ENCODE measurements at regions not wholly inside any gene's neighbourhood (a gene's known extent, or its start where the extent isn't known, plus 50 kb on each side); places are given as distances from the start of the nearest gene placed in this dataset.

DNA sequence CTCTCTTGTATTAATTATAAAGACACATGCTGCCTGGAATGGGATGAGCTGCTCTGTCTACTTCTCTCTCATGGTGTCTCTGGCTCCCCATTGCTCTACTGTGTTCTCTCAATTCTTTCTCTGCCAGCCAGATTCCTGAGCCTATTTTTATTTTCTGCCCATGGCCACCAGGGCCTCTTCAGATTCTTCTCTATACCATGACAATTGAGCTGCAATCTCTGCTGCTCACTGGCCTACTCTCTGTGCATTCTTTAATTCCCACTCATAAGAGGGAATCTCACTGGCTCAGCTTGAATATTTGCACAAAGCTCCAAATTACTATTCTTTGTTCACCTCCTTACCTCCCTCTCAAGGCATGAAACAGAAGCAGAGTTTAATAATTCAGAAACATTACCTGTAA lies 161.4 kb upstream of the GULP1 start:
- Histone ChIP-seq H3K14ac (replicated peaks; ENCODE audit: low read depth, low read length) (no peak overlapping the region), H3K27me3 (ENCODE audit: control insufficient read depth, insufficient read depth, low read length) (no peaks in the 10 kb centered on the region), H3K56ac (ENCODE audit: extremely low read depth, insufficient read depth, low read length) (no peak overlapping the region), H2BK5ac (ENCODE audit: low read depth, low read length, poor library complexity, severe bottlenecking) (no peak overlapping the region), H4K8ac (ENCODE audit: low read depth in 2 of 2, low read length in 2 of 2) (no peak overlapping the region), H2BK15ac (ENCODE audit: low read depth, low read length) (no peak overlapping the region; the same call in 2 of the 3 replicates), H3K27ac (ENCODE audit: insufficient read depth, low read length) (no peak overlapping the region), H2AK5ac (ENCODE audit: low read depth, low read length) (no peak overlapping the region), H3K4me2 (ENCODE audit: low read depth, low read length) (no peak overlapping the region), H3K9me3 (ENCODE audit: control insufficient read depth, insufficient read depth, low read length) (no peaks in the 10 kb centered on the region), H3K79me1 (ENCODE audit: low read depth in 1 of 2, low read length in 2 of 2) (no peaks in the 10 kb centered on the region), H3K36me3 (ENCODE audit: control insufficient read depth, insufficient read depth, low read length) (no peaks in the 10 kb centered on the region), H4K5ac (ENCODE audit: low read depth, low read length) (no peak overlapping the region), H2BK20ac (ENCODE audit: low read depth, low read length) (no peak overlapping the region; the same call in 1 of the 2 replicates), H2BK120ac (ENCODE audit: low read depth, low read length) (no peak overlapping the region), H3K4me3 (ENCODE audit: insufficient read depth, low read depth, low read length) (no peak overlapping the region), H3K4me1 (ENCODE audit: control insufficient read depth, insufficient read depth, low read length) (no peaks in the 10 kb centered on the region), H4K20me1 (ENCODE audit: insufficient read depth, low read length) (no peaks in the 10 kb centered on the region), H2AFZ (replicated peaks; ENCODE audit: low read length, poor library complexity) (no peak overlapping the region), H4K91ac (ENCODE audit: insufficient read depth, low read depth, low read length) (no peak overlapping the region), H3K4ac (ENCODE audit: low read depth, low read length) (no peak overlapping the region), H3K18ac (ENCODE audit: low read depth, low read length) (no peak overlapping the region), H2AK9ac (replicated peaks; ENCODE audit: low read depth, low read length, poor library complexity) (no peak overlapping the region), H3K9me1 (ENCODE audit: insufficient read depth, low read length) (no peaks in the 10 kb centered on the region), H3K9ac (ENCODE audit: low read depth, low read length) (no peak overlapping the region), H3K23ac (ENCODE audit: low read depth, low read length) (no peak overlapping the region)
- ATAC-seq (ENCODE audit: low read depth) (peak; percentile 69), DNase-seq (peak; percentile 4)
- in situ Hi-C loops (cut with MboI; ENCODE audit: low sequenced_read_pairs), result no loop called here
- TF ChIP-seq, protein P1, sequence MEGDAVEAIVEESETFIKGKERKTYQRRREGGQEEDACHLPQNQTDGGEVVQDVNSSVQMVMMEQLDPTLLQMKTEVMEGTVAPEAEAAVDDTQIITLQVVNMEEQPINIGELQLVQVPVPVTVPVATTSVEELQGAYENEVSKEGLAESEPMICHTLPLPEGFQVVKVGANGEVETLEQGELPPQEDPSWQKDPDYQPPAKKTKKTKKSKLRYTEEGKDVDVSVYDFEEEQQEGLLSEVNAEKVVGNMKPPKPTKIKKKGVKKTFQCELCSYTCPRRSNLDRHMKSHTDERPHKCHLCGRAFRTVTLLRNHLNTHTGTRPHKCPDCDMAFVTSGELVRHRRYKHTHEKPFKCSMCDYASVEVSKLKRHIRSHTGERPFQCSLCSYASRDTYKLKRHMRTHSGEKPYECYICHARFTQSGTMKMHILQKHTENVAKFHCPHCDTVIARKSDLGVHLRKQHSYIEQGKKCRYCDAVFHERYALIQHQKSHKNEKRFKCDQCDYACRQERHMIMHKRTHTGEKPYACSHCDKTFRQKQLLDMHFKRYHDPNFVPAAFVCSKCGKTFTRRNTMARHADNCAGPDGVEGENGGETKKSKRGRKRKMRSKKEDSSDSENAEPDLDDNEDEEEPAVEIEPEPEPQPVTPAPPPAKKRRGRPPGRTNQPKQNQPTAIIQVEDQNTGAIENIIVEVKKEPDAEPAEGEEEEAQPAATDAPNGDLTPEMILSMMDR (conservative IDR thresholded peaks at IDR 0.05; ENCODE audit: low read depth, low read length), result no peak
- TF ChIP-seq MXI1 (IDR thresholded peaks at IDR 0.05; ENCODE audit: borderline replicate concordance, low read depth, low read length) (no peak), MAZ (IDR thresholded peaks at IDR 0.05; ENCODE audit: borderline replicate concordance, low read depth, low read length) (no peak), RCOR1 (IDR thresholded peaks at IDR 0.05; ENCODE audit: insufficient replicate concordance, low read length) (no peak), BHLHE40 (IDR thresholded peaks at IDR 0.05; ENCODE audit: low read depth, low read length) (no peak), SMC3 (IDR thresholded peaks at IDR 0.05; ENCODE audit: low read depth, low read length) (no peak), NFE2L2 (IDR thresholded peaks at IDR 0.05; ENCODE audit: low read depth, low read length) (no peak), FOS (IDR thresholded peaks at IDR 0.05; ENCODE audit: low read depth, low read length) (no peak), RAD21 (IDR thresholded peaks at IDR 0.05; ENCODE audit: low read length) (no peak), CEBPB (IDR thresholded peaks at IDR 0.05; ENCODE audit: low read depth, low read length) (no peak), MAFK (IDR thresholded peaks at IDR 0.05; ENCODE audit: low read depth, low read length) (no peak), CHD1 (IDR thresholded peaks at IDR 0.05; ENCODE audit: low read depth, low read length) (no peak)
- ChIA-PET CTCF (interaction anchor here (0.9 kb wide), 1 partner anchor 162 kb away, joined by 3 read pairs; the partner anchor contains the start of gene GULP1), POLR2A (ENCODE audit: unreplicated experiment) (interaction anchor here (0.7 kb wide), 1 partner anchor 40 kb away, joined by 3 read pairs; no protein-coding TSS in a partner anchor)
- no TSS peak for BruUV-seq (replicated peaks)
- intact Hi-C loops (cut with micrococcal nuclease), result no loop called here
- dilution Hi-C loops (cut with HindIII; ENCODE audit: low sequenced_read_pairs, unreplicated experiment), result no loop called here
